ENCODE measurements at regions not wholly inside any gene's neighbourhood (a gene's known extent, or its start where the extent isn't known, plus 50 kb on each side); places are given as distances from the start of the nearest gene placed in this dataset.
"Not testable (repeated sequence)": the region's sequence is repeated elsewhere in the genome, so short reads cannot be mapped to it uniquely, and the experiment has no call there.

DNA sequence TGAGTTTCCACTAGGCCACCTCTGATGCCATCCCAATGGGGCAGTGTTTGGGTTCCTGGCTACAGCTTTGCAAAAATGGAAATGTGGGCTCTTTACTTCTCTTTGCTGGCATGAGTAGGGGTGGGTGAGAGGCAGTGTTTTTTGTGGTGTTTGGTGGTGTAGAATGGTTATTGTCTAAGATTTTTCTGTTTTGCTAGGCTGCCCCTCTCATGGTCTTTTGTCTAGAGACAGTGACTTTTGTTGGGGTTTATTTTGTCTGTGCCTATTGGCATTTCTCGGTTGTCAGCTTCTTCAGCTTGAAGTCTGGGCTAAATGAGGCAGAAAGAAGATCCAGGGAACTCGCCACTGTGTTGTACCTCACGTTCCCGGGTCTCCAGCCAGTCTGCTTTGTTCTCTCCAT, 112.1 kb downstream of the CENPF start:
- DNase-seq: no peak

- no peak for DNase-seq
Measured at GRCh38 chr1:214717351-214717750, 114.4 kb downstream of the CENPF start.

DNA sequence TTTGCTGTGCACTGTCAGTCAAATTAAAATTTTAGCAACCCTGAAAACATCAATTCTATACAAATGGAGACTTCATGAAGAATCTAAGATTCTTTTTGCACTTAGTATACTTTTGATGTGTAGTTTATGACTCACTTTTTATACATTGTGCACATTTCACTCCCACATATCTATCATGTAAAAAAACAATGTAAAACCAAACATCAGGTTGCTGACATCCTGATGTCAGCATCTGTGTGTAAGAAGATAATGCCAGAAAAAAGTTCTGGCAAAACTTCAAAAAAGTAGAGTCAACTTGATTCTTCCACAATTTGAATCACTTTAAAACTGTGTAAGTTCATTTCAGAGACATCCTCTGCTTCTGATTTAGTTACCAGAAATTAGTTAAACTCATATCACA, 115.7 kb downstream of the CENPF start:
- DNase-seq: no peak

DNA sequence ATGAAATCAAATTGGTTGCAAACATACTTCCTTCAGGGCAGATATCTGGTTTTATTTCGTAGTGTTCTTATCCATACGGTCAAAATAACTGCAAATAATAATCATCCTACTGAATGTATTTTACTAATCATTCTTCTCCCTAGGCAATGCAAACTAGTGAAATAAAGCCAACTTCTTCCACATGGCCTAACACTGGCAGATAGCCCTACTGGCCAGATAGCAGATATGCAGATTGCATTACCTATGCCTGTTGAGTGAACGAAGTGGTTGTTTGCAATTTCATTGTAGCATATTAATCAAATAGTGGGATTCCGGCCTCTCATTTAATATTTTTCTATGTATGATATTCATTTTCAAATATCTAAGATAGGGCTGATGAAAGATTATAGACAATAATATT, 116.2 kb downstream of the CENPF start:
- no peak for DNase-seq

GRCh38 chr1:214720561-214720960, 117.6 kb downstream of the CENPF start:
- DNase-seq: no peak

- no peak for DNase-seq
Measured at GRCh38 chr1:214727274-214727673, 124.3 kb downstream of the CENPF start.

- DNase-seq: no peak
Measured at GRCh38 chr1:214739621-214740238, 136.7 kb downstream of the CENPF start.

- no peak for DNase-seq
Measured at GRCh38 chr1:214740471-214740870, 137.5 kb downstream of the CENPF start.

GRCh38 chr1:214747050-214747635, 144.1 kb downstream of the CENPF start:
- peak; percentile 16 for DNase-seq

GRCh38 chr1:214753236-214753852, 150.3 kb downstream of the CENPF start:
- DNase-seq: no peak

DNA sequence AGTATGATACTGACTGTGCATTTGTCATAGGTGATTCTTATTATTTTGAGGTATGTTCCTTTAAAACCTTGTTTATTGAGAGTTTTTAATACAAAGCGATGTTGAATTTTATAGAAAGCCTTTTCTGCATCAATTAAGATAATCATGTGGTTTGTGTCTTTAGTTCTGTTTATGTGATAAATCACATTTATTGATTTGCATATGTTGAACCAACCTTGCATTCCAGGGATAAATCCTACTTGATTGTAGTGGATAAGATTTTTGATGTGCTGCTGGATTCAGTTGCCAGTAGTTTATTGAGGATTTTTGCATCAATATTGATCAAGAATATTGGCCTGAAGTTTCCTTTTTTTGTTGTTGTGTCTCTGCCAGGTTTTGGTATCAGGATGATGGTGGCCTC, 158.0 kb downstream of the CENPF start:
- DNase-seq: no peak

DNA sequence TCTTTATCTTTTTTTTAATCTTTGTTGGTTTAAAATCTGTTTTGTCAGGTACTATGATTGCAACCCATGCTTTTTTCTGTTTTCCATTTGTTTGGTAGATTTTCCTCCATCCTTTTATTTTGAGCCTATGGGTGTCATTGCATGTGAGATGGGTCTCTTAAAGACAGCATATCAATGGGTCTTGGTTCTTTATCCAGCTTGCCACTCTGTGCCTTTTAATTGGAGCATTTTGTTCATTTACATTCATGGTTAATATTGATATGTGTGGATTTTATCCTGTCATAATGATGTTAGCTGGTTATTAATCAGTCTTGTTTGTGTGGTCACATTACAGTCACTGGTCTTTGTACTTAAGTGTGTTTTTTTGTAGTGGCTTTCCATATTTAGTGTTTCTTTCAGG, 159.9 kb downstream of the CENPF start:
- DNase-seq: no peak

DNA sequence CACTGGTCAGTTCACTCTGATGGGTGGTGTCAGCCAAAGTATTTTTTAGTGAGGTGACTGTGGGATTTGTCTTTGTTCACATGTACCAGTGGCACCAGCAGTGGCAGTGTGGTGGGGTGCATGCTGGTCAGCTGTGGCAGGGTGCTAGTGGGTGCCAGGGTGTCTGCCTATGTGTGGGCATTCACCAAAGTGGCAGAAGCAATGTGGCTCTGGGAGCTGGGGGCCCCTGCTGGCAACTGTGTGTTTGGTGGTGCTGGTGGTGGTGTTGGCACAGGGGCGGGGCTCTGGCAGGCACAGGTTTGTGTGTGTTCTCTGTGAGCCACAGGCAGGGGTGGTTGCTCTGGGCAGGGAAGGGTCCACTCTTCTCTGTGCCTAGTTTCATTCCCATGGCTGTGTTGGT, 161.5 kb downstream of the CENPF start:
- DNase-seq: no peak

DNA sequence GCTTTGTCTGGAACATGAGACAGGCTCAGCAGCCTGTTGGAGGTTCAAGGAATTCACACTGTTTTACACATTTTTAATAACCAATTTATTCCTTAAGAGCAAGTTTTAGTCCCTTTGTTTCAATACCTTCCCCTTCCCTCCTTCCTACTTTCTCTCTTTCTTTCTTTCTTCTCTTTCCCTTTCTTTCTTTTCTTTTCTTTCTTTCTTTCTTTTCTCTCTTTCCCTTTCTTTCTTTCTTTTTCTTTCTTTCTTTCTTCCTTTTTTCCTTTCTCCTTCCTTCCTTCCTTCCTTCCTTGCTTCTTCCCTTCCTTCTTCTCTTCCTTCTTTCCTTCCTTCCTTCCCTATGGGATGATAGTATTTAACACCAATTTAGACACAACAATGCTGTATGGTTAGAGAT, 164.2 kb downstream of the CENPF start:
- no peak for DNase-seq

DNA sequence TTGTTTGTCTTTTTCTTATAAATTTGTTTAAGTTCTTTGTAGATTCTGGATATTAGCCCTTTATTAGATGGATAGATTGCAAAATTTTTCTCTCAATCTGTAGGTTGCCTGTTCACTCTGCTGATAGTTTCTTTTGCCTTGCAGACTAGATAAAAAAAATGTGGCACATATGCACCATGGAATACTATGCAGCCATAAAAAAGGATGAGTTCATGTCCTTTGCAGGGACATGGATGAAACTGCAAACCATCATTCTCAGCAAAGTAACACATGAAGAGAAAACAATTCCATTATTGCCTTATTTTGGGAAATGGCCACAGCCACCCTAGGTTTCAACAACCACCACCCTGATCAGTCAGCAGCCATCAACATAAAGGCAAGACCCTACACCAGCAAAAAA, 166.7 kb downstream of the CENPF start:
- DNase-seq: not testable (repeated sequence)

DNA sequence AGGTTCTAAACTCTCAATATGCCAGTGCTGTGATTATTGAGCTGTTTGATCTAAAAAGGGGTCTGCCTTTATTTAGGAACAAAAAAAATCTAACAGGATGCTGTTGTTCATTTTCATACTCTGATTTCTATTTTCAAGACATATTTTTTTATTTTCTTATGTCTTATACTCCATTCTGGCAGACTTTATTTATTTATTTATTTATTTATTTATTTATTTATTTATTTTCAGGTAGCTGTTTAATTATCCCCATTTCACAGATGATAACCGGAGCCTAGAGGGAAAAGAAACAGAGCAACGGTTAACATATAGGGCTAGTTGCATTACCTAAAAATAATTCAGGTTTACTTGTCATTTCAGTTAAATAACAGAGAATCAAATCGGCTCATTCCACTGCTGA, 174.4 kb downstream of the CENPF start:
- DNase-seq: no peak

- DNase-seq: no peak
Measured at GRCh38 chr1:214791961-214792360, 189.0 kb downstream of the CENPF start.

DNA sequence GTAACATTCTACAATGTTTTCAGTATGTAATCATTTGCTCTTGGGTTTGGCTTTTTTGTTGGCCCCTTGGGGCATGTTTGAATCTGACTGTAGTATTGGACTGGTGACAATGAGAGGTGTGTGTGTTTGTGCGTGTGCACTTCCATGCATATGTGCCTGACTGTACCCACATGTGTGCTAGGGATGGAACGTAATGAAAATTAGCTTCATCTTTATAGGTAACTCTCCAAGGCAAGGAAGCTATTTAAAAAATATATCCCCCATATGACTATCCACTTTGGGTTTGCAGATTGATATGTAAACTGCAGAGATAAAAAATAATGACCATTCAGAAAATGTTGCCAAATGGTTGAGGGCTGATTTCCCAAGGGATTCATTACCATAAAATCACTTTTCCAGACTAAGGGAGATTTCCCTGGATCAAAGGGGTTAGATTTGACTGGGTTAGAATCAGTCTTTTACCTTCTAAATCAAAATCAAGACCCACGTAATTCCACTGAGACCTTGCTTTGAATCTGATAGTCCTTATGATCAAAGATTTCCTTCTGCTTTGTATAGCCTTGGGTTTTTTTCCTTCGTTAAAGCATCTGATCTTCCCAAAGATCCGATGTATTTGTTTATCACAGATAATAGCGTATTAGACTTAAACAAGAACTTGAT, 189.7 kb downstream of the CENPF start:
- no peak for DNase-seq

DNA sequence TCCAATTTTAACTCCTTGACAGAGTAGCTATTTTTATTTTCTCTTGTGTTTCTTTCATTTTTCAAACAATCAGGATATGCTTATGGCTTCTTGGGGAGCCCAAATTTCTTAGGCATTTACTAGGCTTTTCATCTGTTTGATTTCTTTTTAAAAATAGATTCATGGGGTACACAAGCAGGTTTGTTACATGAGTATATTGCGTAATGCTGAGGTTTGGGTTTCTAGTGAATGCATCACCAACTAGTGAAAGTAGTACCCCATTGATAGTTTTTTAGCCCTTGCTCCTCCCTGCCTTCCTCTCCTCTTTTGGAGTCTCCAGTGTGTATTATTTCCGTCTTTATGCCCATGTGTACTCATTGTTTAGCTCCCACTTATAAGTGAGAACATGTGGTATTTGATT, 190.7 kb downstream of the CENPF start:
- no peak for DNase-seq

GRCh38 chr1:214801191-214801590, 198.2 kb downstream of the CENPF start:
- DNase-seq: no peak

GRCh38 chr1:214808845-214809460, 206.0 kb downstream of the CENPF start:
- no peak for DNase-seq

GRCh38 chr1:214816603-214817002, 213.6 kb downstream of the CENPF start:
- no peak for DNase-seq
